Stimulated activated CD4-positive, alpha-beta T cell treated with anti-CD3 and anti-CD28 coated beads, TNF-alpha, amount 100 ng/mL, for 1 hour (primary cell): ENCODE measurements at regions not wholly inside any gene's neighbourhood (a gene's known extent, or its start where the extent isn't known, plus 50 kb on each side); places are given as distances from the start of the nearest gene placed in this dataset.

Source experiments
- DNase-seq, 3 donors: peaks; one replicate each; pipeline ENCODE4 v3.0.0-alpha.2; 2020; ENCODE audit warnings: low read depth in 3 of 3, low spot score in 1 of 3

GRCh38 chr14:51468523-51468922 lies 183.2 kb upstream of the FRMD6 start:
- DNase-seq: no peak

DNA sequence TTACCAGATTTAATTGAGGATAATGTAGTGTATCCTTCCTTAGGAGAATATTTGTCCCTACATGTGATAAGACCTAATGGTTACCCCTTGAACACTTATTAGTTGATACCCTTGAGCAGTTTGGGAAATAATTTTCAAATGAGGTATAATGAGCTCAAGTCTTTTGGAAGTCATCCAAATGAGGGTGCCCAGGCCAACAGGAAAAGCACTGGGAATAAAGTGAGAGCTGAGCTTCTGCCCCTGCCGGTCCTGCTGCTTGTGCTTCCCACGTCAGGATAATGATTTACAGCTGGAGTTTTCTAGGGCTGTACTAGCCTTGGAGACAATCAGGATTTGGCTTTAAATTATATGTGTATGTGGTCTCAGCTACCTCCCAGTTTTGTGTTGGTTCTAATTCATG lies 178.8 kb upstream of the FRMD6 start:
- DNase-seq: no peak

GRCh38 chr14:51473351-51473750 lies 178.4 kb upstream of the FRMD6 start:
- DNase-seq: no peak

DNA sequence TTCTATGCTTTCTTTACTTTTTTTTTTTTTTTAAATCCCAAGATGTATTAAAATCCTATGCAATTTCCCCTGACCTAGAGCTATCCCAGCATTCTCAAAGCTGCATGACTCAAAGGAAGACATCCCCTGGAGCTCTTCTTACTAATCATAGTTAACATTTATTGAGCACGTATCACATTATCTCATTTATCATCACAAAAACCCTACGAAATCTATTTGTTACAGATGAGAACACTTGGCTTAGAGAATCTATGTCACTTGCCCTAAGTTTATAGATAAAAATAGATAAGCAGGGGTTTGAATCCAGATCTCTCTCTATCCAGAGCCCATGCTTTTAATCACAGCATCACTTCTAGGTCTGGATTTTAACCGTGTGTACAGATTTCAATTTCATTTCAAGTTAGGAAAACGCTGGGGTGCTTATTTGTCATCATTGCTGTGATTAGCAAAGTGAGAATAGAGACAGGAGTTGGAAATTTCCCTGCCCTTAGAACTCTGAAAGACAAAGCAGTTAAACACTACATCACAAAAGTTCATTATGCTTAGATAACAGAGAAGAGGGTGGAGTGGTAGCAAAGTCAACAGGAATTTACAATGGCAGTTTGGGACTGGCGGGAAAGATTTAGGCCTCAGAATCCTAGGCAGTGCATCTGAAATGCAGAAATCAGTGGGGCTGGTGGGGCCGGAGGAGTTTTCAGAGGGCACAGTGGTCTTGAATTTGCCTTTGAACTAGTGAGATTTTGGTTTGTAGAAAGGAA lies 177.7 kb upstream of the FRMD6 start:
- DNase-seq: no peak

GRCh38 chr14:51474854-51475253 lies 176.9 kb upstream of the FRMD6 start:
- DNase-seq: no peak

DNA sequence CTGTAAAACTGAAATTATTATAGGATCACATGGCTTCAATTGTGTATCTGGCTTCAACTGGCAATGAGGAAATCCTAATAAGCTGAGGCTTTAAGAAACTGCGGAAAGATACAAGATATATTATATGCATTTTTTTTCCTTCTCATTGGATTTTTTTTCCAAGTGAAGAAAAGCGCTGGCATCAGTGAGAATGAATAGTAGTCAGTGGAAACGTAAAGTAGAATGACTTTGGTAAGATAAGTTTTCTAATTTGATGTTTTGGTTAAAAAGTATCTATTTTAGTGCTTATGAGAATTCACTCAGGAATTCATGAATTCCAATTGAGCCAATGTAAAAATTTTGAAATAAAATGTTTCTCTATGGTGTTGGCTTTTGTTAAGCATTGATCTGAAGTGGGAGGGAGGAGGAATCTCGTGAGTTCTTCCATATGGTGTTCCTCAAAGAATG lies 173.5 kb upstream of the FRMD6 start:
- DNase-seq: no peak

- DNase-seq: no peak
These were observed 172.0 kb upstream of the FRMD6 start for GRCh38 chr14:51479584-51480325.

DNA sequence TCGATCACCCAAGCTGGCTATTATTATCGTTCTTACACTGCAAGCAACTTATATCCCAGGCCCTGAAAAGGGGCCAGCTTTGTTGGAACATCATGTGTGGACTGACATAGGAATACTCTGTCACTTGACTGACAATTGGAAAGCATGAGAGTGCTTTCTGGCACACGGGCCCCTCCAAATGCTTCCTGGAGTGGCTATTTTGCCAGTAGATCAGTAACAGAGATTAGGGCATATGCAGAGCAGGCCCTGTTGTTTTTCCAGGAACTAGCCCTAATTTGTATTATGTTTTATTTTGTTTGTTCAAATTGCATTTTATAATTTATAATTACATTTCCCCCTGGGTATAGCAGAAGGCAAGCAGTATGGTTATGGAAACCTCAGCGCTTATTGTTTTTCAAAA lies 170.1 kb upstream of the FRMD6 start:
- DNase-seq: no peak

DNA sequence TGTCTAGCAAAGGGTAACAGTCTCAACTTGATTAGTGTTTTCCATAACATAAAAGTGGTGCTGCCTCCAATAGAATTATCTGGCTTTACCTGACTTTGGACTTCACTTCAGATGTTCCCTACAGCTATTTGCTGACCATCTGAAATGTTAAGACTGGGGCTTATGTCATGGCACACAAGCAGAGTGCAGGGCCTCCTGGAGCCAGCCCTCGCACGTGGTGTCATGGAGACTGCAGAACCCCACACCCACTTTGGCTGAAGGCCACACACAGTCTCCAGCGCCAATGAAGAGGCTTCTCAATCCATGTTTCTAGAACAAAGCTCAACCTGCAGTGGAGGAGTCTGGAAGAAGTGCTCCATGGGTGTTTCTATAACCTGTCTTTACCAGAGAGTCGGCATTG lies 169.6 kb upstream of the FRMD6 start:
- DNase-seq: no peak

DNA sequence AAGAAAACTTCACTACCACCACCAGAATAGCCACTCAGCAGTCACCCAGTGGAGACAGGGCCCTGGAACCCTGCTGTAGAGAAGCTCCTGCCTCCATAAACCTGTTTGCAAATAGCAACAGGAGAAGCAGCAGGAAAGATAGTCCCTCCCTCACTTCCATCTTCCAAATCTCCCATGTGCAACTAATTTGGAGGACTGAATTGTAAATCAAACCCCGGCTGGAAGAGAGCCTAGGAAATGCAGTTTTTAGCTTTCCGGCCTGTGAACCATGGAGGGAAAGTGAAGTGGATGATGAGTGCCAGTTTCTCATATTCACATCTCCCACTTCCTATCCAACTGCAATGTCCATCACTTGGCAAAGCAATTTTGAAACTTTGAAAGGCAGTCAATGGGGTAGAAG lies 167.2 kb upstream of the FRMD6 start:
- no peak for DNase-seq

GRCh38 chr14:51485733-51486132 lies 166.0 kb upstream of the FRMD6 start:
- no peak for DNase-seq

DNA sequence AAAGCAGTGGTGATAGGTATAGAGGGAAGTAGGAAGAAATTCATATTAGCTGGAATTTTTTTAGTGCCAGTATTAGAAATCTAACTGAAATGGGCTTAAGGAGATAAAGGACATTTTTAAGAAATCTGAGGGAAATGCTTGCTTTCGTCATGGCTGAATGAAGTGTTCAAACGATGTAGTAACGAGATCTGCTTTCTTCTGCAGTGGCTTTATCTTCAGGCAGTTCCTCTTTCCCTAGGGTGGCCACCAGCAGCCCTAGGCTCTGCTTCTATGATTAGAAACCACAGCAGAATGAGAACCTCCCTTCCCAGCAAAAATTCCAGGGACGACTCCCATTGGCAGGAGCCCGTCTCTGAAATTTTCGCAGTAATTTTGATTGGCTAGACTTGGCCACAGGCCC lies 163.9 kb upstream of the FRMD6 start:
- DNase-seq: no peak

- no peak for DNase-seq
These were observed 163.0 kb upstream of the FRMD6 start for GRCh38 chr14:51488569-51489220.

GRCh38 chr14:51490205-51490604 lies 161.5 kb upstream of the FRMD6 start:
- no peak for DNase-seq

- DNase-seq: no peak
These were observed 160.6 kb upstream of the FRMD6 start for GRCh38 chr14:51491036-51491545.

- no peak for DNase-seq
These were observed 159.9 kb upstream of the FRMD6 start for GRCh38 chr14:51491776-51492175.

GRCh38 chr14:51495319-51495718 lies 156.4 kb upstream of the FRMD6 start:
- DNase-seq: no peak

GRCh38 chr14:51498411-51499227 lies 153.1 kb upstream of the FRMD6 start:
- DNase-seq: no peak

DNA sequence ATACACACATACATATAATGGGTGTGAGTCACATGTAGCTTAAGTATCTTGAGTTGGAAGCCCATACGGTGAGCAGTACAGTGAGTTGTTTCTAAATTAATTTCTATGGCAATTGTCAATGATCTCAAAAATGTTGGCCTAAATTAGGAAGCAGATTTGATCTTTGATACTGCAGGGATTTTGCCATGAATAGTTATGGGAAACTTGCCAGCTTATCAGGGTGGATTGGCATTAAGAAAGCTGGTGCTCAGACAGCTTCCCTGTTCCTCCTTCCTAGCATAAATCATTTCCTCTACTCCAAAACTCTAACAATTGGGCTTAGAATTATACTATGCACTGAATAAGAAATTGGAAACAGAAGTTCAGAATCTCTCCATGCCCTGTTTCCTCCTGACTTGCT lies 150.9 kb upstream of the FRMD6 start:
- no peak for DNase-seq

DNA sequence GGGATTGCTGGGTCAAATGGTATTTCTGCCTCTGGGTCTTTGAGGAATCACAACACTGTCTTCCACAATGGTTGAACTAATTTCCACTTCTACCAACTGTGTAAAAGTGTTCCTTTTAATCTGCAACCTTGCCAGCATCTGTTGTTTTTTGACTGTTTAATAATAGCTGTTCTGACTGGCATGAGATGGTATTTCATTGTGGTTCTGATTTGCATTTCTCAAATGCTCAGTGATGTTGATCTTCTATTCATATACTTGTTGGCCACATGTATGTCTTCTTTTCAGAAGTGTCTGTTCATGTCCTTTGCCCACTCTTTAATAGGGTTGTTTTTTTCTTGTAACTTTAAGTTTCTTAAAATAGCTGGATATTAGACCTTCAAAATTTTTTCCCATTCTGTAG lies 150.0 kb upstream of the FRMD6 start:
- no peak for DNase-seq

DNA sequence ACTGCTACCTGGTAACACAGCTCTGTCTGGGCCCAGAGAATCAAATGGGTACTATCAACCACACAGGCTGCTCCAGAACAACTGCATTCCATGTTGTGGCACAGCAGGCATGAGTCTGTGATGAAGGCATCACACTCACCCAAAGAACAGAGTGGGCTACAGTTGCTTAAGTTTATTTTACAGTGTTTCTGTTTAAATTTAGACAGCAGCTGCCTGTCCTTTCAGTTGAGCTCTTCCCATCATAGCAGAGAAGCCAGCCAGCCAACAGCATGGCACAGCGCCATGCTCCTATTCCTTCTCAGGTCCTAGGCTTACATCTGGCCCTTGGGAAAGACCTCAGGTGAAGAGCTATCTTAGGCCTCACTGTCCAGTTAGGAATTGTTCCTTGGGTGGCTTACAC lies 147.0 kb upstream of the FRMD6 start:
- no peak for DNase-seq
